T-cell (primary cell): ENCODE measurements at regions not wholly inside any gene's neighbourhood (a gene's known extent, or its start where the extent isn't known, plus 50 kb on each side); places are given as distances from the start of the nearest gene placed in this dataset.

ENCODE experiments used
- ATAC-seq, 4 experiments: fragments of 200-7000 bp in 3 of 4; fragments of 150-1000 bp in 1 of 4; cut with Tn5 transposase; replicated peaks in 1 of 4; 1 replicate in 3 of 4; 2 replicates in 1 of 4; pipeline ENCODE4 v1.10.0; 2021; ENCODE audit warnings: moderate library complexity in 3 of 4, mild to moderate bottlenecking in 2 of 4, moderate number of reproducible peaks in 1 of 4
- CTCF ChIA-PET, 2 donors: fragments of 300-600 bp; sonication (Branson Sonifier 250); formaldehyde crosslinking; loops; one replicate each; lab custom pipeline; 2022; ENCODE audit warnings: antibody characterized with exemption in 2 of 2; lab: Charles Lee
- POLR2A ChIA-PET, 2 donors: fragments of 300-600 bp; sonication (Branson Sonifier 250); formaldehyde crosslinking; loops; one replicate each; lab custom pipeline; 2022; ENCODE audit warnings: antibody characterized with exemption in 2 of 2; lab: Charles Lee
- DNase-seq, 35 experiments: peaks; one replicate each; pipeline versions ENCODE4 v3.0.0 to v3.0.0-alpha.2; 2013 to 2023
- H3K27ac ChIP-seq: one replicate; pipeline ENCODE4 v1.5.1; 2013; ENCODE audit warnings: low read length
- H3K27me3 ChIP-seq, 2 experiments: replicated peaks in 1 of 2; 1 replicate in 1 of 2; 2 replicates in 1 of 2; pipeline versions ENCODE4 v1.6.1 to v1.7.0; 2013; ENCODE audit warnings: low read length in 1 of 2, mixed read lengths in 1 of 2; ENCODE audit not compliant: control insufficient read depth in 2 of 2, insufficient read depth in 2 of 2; ENCODE audit errors: extremely low read depth in 1 of 2
- H3K36me3 ChIP-seq, 2 donors: 1 replicate in 1 of 2; 2 replicates in 1 of 2; pipeline versions ENCODE4 v1.6.1 to v1.7.0; 2013; ENCODE audit warnings: low read length in 1 of 2; ENCODE audit not compliant: control insufficient read depth in 2 of 2, insufficient read depth in 1 of 2; ENCODE audit errors: extremely low read depth in 1 of 2
- H3K4me1 ChIP-seq, 2 experiments: 1 replicate in 1 of 2; 2 replicates in 1 of 2; pipeline versions ENCODE4 v1.6.1 to v1.7.0; 2013; ENCODE audit warnings: low read length in 2 of 2, mixed read lengths in 1 of 2; ENCODE audit not compliant: insufficient read depth in 2 of 2, control insufficient read depth in 1 of 2; ENCODE audit errors: extremely low read depth in 1 of 2
- H3K4me3 ChIP-seq, 2 donors: 1 replicate in 1 of 2; 2 replicates in 1 of 2; pipeline versions ENCODE4 v1.5.1 to v1.7.0; 2013; ENCODE audit warnings: mild to moderate bottlenecking in 2 of 2, low read length in 1 of 2, moderate library complexity in 1 of 2; ENCODE audit not compliant: control insufficient read depth in 1 of 2; ENCODE audit errors: extremely low read depth in 1 of 2
- H3K9me3 ChIP-seq: 2 replicates; pipeline ENCODE4 v1.7.0; 2013
- H3K27ac Mint-ChIP-seq, 2 donors: one replicate each; pipeline ENCODE4 v1.8.0; 2020 to 2021; ENCODE audit warnings: mild to moderate bottlenecking in 2 of 2, mixed read lengths in 2 of 2
- H3K27me3 Mint-ChIP-seq, 2 donors: one replicate each; pipeline ENCODE4 v1.8.0; 2021 to 2022; ENCODE audit warnings: mixed read lengths in 2 of 2
- H3K36me3 Mint-ChIP-seq: one replicate; pipeline ENCODE4 v1.8.0; 2021; ENCODE audit warnings: mixed read lengths
- H3K4me1 Mint-ChIP-seq, 3 donors: one replicate each; pipeline ENCODE4 v1.8.0; 2020 to 2022; ENCODE audit warnings: mixed read lengths in 3 of 3, mild to moderate bottlenecking in 1 of 3
- H3K4me3 Mint-ChIP-seq, 3 donors: one replicate each; pipeline ENCODE4 v1.8.0; 2020 to 2022; ENCODE audit warnings: mild to moderate bottlenecking in 3 of 3, mixed read lengths in 3 of 3, moderate library complexity in 3 of 3
- H3K9me3 Mint-ChIP-seq, 3 donors: one replicate each; pipeline ENCODE4 v1.8.0; 2020 to 2022; ENCODE audit warnings: mixed read lengths in 3 of 3
- WGBS: methylation state at CpG from one replicate; pipeline ENCODE4 v1.1.5; 2013; ENCODE audit warnings: missing lambda C conversion rate; ENCODE audit not compliant: insufficient coverage; 5-methylcytosine and 5-hydroxymethylcytosine counted together

DNA sequence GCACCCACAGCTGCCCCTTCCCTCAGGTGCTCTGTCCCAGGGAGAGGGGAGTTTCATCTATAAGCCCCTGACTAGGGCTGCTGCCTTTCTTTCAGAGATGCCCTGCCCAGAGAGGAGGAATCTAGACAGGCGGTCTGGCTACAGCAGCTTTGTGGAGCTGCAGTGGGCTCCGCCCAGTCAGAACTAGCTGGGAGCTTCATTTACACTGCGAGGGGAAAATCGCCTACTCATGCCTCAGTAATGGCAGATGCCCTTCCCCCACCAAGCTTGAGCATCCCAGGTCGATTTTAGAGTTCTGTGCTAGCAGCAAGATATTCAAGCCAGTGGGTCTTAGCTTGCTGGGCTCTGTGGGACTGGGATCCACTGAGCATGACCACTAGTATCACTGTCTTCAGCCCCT lies 181.2 kb upstream of the RARB start:
- POLR2A ChIA-PET: no interaction called here
- no peaks in the 10 kb centered on the region for H3K36me3 ChIP-seq
- Mint-ChIP-seq H3K4me1 (no peaks in the 10 kb centered on the region), H3K9me3 (peaks cover 21 to 49% (median 21%) of the 10 kb centered on the region in 3 donors), H3K4me3 (no peak overlapping the region), H3K36me3 (no peaks in the 10 kb centered on the region), H3K27ac (no peak overlapping the region), H3K27me3 (no peaks in the 10 kb centered on the region)
- no peaks in the 10 kb centered on the region for H3K27me3 ChIP-seq
- H3K4me1 ChIP-seq: no peaks in the 10 kb centered on the region
- H3K9me3 ChIP-seq: peaks cover 4% of the 10 kb centered on the region
- H3K27ac ChIP-seq: no peak overlapping the region
- 77% methylated on average over 4 of the region's 5 CpGs for WGBS
- no peak for ATAC-seq
- no peak overlapping the region for H3K4me3 ChIP-seq
- CTCF ChIA-PET: no interaction called here
- no peak for DNase-seq

GRCh38 chr3:25252291-25252690 lies 175.8 kb upstream of the RARB start:
- Mint-ChIP-seq H3K4me3 (no peak overlapping the region), H3K9me3 (peaks cover 15 to 32% (median 19%) of the 10 kb centered on the region in 3 donors), H3K36me3 (no peaks in the 10 kb centered on the region), H3K27me3 (no peaks in the 10 kb centered on the region), H3K27ac (no peak overlapping the region), H3K4me1 (no peaks in the 10 kb centered on the region)
- H3K36me3 ChIP-seq: no peaks in the 10 kb centered on the region
- no CpG with 5 or more reads among the region's 1 CpG for WGBS
- H3K9me3 ChIP-seq: peaks cover 4% of the 10 kb centered on the region
- ChIA-PET CTCF (no interaction called here), POLR2A (no interaction called here)
- no peak overlapping the region for H3K27ac ChIP-seq
- no peak overlapping the region for H3K4me3 ChIP-seq
- H3K4me1 ChIP-seq: no peaks in the 10 kb centered on the region
- ATAC-seq (no peak), DNase-seq (no peak)
- H3K27me3 ChIP-seq: no peaks in the 10 kb centered on the region

DNA sequence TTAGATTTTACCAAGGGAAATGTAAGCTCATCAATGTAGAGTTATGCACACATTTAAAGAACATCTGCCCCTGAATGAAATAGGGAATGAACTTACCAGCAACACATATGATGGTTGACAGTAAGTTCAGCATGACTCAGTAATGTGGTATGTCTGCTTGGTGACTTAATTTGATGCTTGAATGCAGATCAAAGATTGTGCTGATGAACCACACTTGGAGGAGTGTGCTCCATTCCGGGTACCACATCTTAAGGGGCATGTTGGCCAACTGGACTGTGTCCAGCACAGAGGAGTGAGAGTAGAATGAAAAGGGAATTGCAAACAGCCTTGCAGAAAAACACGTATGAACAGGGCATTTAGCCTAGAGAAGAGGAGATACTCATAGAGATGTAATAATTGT lies 171.0 kb upstream of the RARB start:
- no peaks in the 10 kb centered on the region for H3K9me3 ChIP-seq
- WGBS: 71% methylated on average over 2 of the region's 2 CpGs
- DNase-seq (no peak), ATAC-seq (no peak)
- no peak overlapping the region for H3K4me3 ChIP-seq
- H3K36me3 ChIP-seq: no peaks in the 10 kb centered on the region
- no peaks in the 10 kb centered on the region for H3K27me3 Mint-ChIP-seq
- no peak overlapping the region for H3K27ac Mint-ChIP-seq
- peaks cover 0 to 9% (median 5%) of the 10 kb centered on the region in 3 donors for H3K9me3 Mint-ChIP-seq
- no peaks in the 10 kb centered on the region for H3K4me1 ChIP-seq
- no peaks in the 10 kb centered on the region for H3K4me1 Mint-ChIP-seq
- H3K36me3 Mint-ChIP-seq: no peaks in the 10 kb centered on the region
- no peak overlapping the region for H3K4me3 Mint-ChIP-seq
- no peak overlapping the region for H3K27ac ChIP-seq
- no peaks in the 10 kb centered on the region for H3K27me3 ChIP-seq
- CTCF ChIA-PET: no interaction called here
- POLR2A ChIA-PET: interaction anchor here in 1 of 2 donors (0.6 kb wide), 1 partner anchor 1498 kb away, joined by 3 read pairs; no protein-coding TSS in a partner anchor

DNA sequence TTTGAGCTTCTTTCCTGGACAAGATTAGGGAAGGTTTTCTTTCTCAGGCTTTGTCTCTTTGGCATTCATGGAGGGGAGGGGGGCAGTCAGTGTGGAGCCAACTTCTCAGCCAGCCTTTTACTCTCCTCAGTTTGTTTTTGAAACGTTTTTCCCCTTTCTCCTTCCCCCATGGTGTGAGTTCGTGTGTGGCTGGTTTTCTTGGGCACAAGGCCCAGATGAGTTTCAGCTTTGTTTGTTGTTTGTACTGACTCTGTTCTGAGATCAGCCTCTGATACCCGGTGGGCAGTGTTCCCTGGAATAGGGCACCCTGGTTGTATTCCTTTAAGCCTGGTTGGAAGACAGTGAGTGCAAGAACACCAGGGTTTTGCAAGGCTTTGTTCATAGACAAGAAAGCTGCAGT lies 168.2 kb upstream of the RARB start:
- no peak for ATAC-seq
- H3K4me1 ChIP-seq: no peaks in the 10 kb centered on the region
- H3K4me3 Mint-ChIP-seq: no peak overlapping the region

GRCh38 chr3:25262322-25262721 lies 165.7 kb upstream of the RARB start:
- Histone ChIP-seq H3K9me3 (no peaks in the 10 kb centered on the region), H3K36me3 (no peaks in the 10 kb centered on the region), H3K27me3 (no peaks in the 10 kb centered on the region), H3K27ac (no peak overlapping the region), H3K4me1 (no peaks in the 10 kb centered on the region), H3K4me3 (no peak overlapping the region)
- Mint-ChIP-seq H3K9me3 (peaks cover under 1 to 16% (median 3%) of the 10 kb centered on the region in 3 donors), H3K4me3 (no peak overlapping the region), H3K27me3 (peaks cover 0 to 1% of the 10 kb centered on the region in 2 donors), H3K4me1 (no peaks in the 10 kb centered on the region), H3K36me3 (no peaks in the 10 kb centered on the region), H3K27ac (no peak overlapping the region)
- ChIA-PET POLR2A (no interaction called here), CTCF (no interaction called here)
- DNase-seq (no peak), ATAC-seq (no peak)
- WGBS: 72% methylated on average over 4 of the region's 6 CpGs

More for the DNA sequence above, 168.2 kb upstream of the RARB start:
- peaks cover 0 to 16% (median 0%) of the 10 kb centered on the region in 3 donors for H3K9me3 Mint-ChIP-seq
- POLR2A ChIA-PET: no interaction called here
- H3K4me1 Mint-ChIP-seq: no peaks in the 10 kb centered on the region
- H3K36me3 Mint-ChIP-seq: no peaks in the 10 kb centered on the region
- H3K27ac Mint-ChIP-seq: no peak overlapping the region
- 80% methylated on average over 1 of the region's 3 CpGs for WGBS
- no peaks in the 10 kb centered on the region for H3K36me3 ChIP-seq
- CTCF ChIA-PET: no interaction called here
- H3K27me3 Mint-ChIP-seq: no peaks in the 10 kb centered on the region
- DNase-seq: no peak
- H3K9me3 ChIP-seq: no peaks in the 10 kb centered on the region
- no peak overlapping the region for H3K4me3 ChIP-seq
- H3K27me3 ChIP-seq: no peaks in the 10 kb centered on the region
- no peak overlapping the region for H3K27ac ChIP-seq

DNA sequence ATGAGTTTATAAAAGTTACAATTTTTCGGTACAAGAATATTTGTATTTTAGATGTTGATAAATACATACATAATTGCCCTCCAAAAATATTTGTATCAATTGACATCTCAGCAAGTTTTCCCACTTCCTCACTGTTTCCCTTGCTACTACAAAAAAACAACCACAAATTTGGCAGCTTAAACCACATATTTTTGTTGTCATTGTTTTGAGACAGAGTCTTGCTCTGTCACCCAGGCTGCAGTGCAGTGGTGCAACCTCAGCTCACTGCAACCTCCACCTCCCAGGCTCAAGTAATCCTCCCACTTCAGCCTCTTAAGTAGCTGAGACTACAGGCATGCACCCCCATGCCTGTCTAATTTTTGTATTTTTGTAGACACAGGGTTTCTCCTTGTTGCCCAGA lies 162.8 kb upstream of the RARB start:
- Histone ChIP-seq H3K36me3 (no peaks in the 10 kb centered on the region), H3K27me3 (no peaks in the 10 kb centered on the region), H3K4me3 (no peak overlapping the region), H3K4me1 (no peaks in the 10 kb centered on the region), H3K27ac (no peak overlapping the region), H3K9me3 (no peaks in the 10 kb centered on the region)
- H3K4me1 Mint-ChIP-seq: no peaks in the 10 kb centered on the region
- H3K27ac Mint-ChIP-seq: no peak overlapping the region
- POLR2A ChIA-PET: no interaction called here
- no peak for DNase-seq
- ATAC-seq: no peak
- CTCF ChIA-PET: no interaction called here
- no peak overlapping the region for H3K4me3 Mint-ChIP-seq
- H3K36me3 Mint-ChIP-seq: no peaks in the 10 kb centered on the region
- no CpG with 5 or more reads among the region's 1 CpG for WGBS
- H3K9me3 Mint-ChIP-seq: peaks cover 2 to 17% (median 3%) of the 10 kb centered on the region in 3 donors
- peaks cover 0 to 1% of the 10 kb centered on the region in 2 donors for H3K27me3 Mint-ChIP-seq

- Histone ChIP-seq H3K4me1 (no peaks in the 10 kb centered on the region), H3K4me3 (no peak overlapping the region), H3K9me3 (no peaks in the 10 kb centered on the region), H3K27me3 (no peaks in the 10 kb centered on the region), H3K36me3 (no peaks in the 10 kb centered on the region), H3K27ac (no peak overlapping the region)
- ATAC-seq (no peak), DNase-seq (no peak)
- H3K27me3 Mint-ChIP-seq: peaks cover 0 to 1% of the 10 kb centered on the region in 2 donors
- no peaks in the 10 kb centered on the region for H3K4me1 Mint-ChIP-seq
- CTCF ChIA-PET: no interaction called here
- whole genome bisulfite sequencing: 75% methylated on average over 1 of the region's 1 CpG
- H3K9me3 Mint-ChIP-seq: peaks cover 2 to 15% (median 3%) of the 10 kb centered on the region in 3 donors
- H3K27ac Mint-ChIP-seq: no peak overlapping the region
- POLR2A ChIA-PET: no interaction called here
- H3K36me3 Mint-ChIP-seq: no peaks in the 10 kb centered on the region
- no peak overlapping the region for H3K4me3 Mint-ChIP-seq
Measured at GRCh38 chr3:25266677-25267076, 161.4 kb upstream of the RARB start.
